CD4-positive, alpha-beta T cell (primary cell): ENCODE measurements at regions not wholly inside any gene's neighbourhood (a gene's known extent, or its start where the extent isn't known, plus 50 kb on each side); places are given as distances from the start of the nearest gene placed in this dataset.

Experiments used
- ATAC-seq: fragments of 200-7000 bp; cut with Tn5 transposase; one replicate; pipeline ENCODE4 v1.10.0; 2022; ENCODE audit warnings: mild to moderate bottlenecking; ENCODE audit not compliant: poor library complexity
- CTCF ChIA-PET: fragments of 350-600 bp; sonication (Branson Sonifier 250); formaldehyde crosslinking; loops from one replicate; lab custom pipeline; 2021; ENCODE audit warnings: antibody characterized with exemption, inconsistent platforms; lab: Charles Lee
- POLR2A ChIA-PET: fragments of 350-600 bp; sonication (Branson Sonifier 250); formaldehyde crosslinking; loops from one replicate; lab custom pipeline; 2021; ENCODE audit warnings: antibody characterized with exemption, inconsistent platforms; lab: Charles Lee
- DNase-seq, 14 experiments: peaks; one replicate each; pipeline ENCODE4 v3.0.0-alpha.2; 2013 to 2020; ENCODE audit warnings: mixed read lengths in 2 of 14
- H3K27ac ChIP-seq, 2 donors: one replicate each; pipeline versions ENCODE4 v1.5.1 to v1.7.0; 2013; ENCODE audit warnings: low read length in 2 of 2, low read depth in 1 of 2, mild to moderate bottlenecking in 1 of 2
- H3K27me3 ChIP-seq, 2 experiments: 1 replicate in 1 of 2; 2 replicates in 1 of 2; pipeline versions ENCODE4 v1.6.1 to v1.7.0; 2013; ENCODE audit warnings: low read length in 2 of 2, control low read depth in 1 of 2, mild to moderate bottlenecking in 1 of 2, moderate library complexity in 1 of 2; ENCODE audit not compliant: insufficient read depth in 2 of 2, control insufficient read depth in 1 of 2
- H3K36me3 ChIP-seq: one replicate; pipeline ENCODE4 v1.6.1; 2013; ENCODE audit warnings: low read length, control low read depth; ENCODE audit not compliant: insufficient read depth
- H3K4me1 ChIP-seq: one replicate; pipeline ENCODE4 v1.6.1; 2013; ENCODE audit warnings: low read length, control low read depth; ENCODE audit not compliant: insufficient read depth
- H3K4me3 ChIP-seq: one replicate; pipeline ENCODE4 v1.5.1; 2013; ENCODE audit warnings: mild to moderate bottlenecking, low read length, moderate library complexity
- H3K9me3 ChIP-seq, 2 experiments: 1 replicate in 1 of 2; 2 replicates in 1 of 2; pipeline versions ENCODE4 v1.6.1 to v1.7.0; 2013; ENCODE audit warnings: low read length in 2 of 2, mild to moderate bottlenecking in 2 of 2, control low read depth in 1 of 2, moderate library complexity in 1 of 2; ENCODE audit not compliant: control insufficient read depth in 1 of 2, insufficient read depth in 1 of 2
- H3K27ac Mint-ChIP-seq: one replicate; pipeline ENCODE4 v1.8.0; 2020; ENCODE audit warnings: mixed read lengths
- H3K27me3 Mint-ChIP-seq: one replicate; pipeline ENCODE4 v1.8.0; 2021; ENCODE audit warnings: mixed read lengths
- H3K36me3 Mint-ChIP-seq: one replicate; pipeline ENCODE4 v1.8.0; 2021; ENCODE audit warnings: low read depth, mixed read lengths
- H3K4me1 Mint-ChIP-seq: one replicate; pipeline ENCODE4 v1.8.0; 2021; ENCODE audit warnings: low read depth, mixed read lengths
- H3K4me3 Mint-ChIP-seq: one replicate; pipeline ENCODE4 v1.8.0; 2020; ENCODE audit warnings: mild to moderate bottlenecking, mixed read lengths
- H3K9me3 Mint-ChIP-seq: one replicate; pipeline ENCODE4 v1.8.0; 2020; ENCODE audit warnings: mixed read lengths
- CTCF ChIP-seq: fragments of 200-600 bp; IDR thresholded peaks from one replicate; pipeline ENCODE4 v1.8.0; 2022; ENCODE audit warnings: antibody characterized with exemption, mild to moderate bottlenecking
- intact Hi-C, 2 experiments: fragments of 100-400 bp; cut with DNase I in 1 of 2; cut with micrococcal nuclease in 1 of 2; formaldehyde crosslinking; loops; one replicate each; pipeline versions ENCODE4 v1.15.1 to v1.9.0; 2023 to 2025; cut with DNase I, micrococcal nuclease

- H3K27me3 Mint-ChIP-seq: no peaks in the 10 kb centered on the region
- Histone ChIP-seq H3K27ac (no peak overlapping the region), H3K4me3 (no peak overlapping the region), H3K4me1 (no peaks in the 10 kb centered on the region), H3K36me3 (no peaks in the 10 kb centered on the region), H3K27me3 (no peaks in the 10 kb centered on the region), H3K9me3 (no peaks in the 10 kb centered on the region)
- DNase-seq (no peak), ATAC-seq (no peak)
- H3K36me3 Mint-ChIP-seq: no peaks in the 10 kb centered on the region
- TF ChIP-seq CTCF: no peak
- H3K9me3 Mint-ChIP-seq: peaks cover 3% of the 10 kb centered on the region
- CTCF ChIA-PET: no interaction called here
- intact Hi-C loops: no loop called here
- no peak overlapping the region for H3K4me3 Mint-ChIP-seq
- H3K27ac Mint-ChIP-seq: no peak overlapping the region
- POLR2A ChIA-PET: no interaction called here
- H3K4me1 Mint-ChIP-seq: no peaks in the 10 kb centered on the region
Measured at GRCh38 chrY:8202837-8203236, 1134.4 kb upstream of the TSPY4 start.

- ATAC-seq (no peak), DNase-seq (no peak)
- no peak for TF ChIP-seq CTCF
- no peak overlapping the region for H3K27ac ChIP-seq
- ChIA-PET POLR2A (no interaction called here), CTCF (no interaction called here)
- no peaks in the 10 kb centered on the region for H3K27me3 Mint-ChIP-seq
- no peaks in the 10 kb centered on the region for H3K4me1 Mint-ChIP-seq
- no peak overlapping the region for H3K4me3 ChIP-seq
- no peaks in the 10 kb centered on the region for H3K36me3 ChIP-seq
- H3K36me3 Mint-ChIP-seq: no peaks in the 10 kb centered on the region
- H3K4me3 Mint-ChIP-seq: no peak overlapping the region
- H3K9me3 Mint-ChIP-seq: no peaks in the 10 kb centered on the region
- intact Hi-C loops: no loop called here
- H3K27ac Mint-ChIP-seq: no peak overlapping the region
- H3K27me3 ChIP-seq: no peaks in the 10 kb centered on the region
- no peaks in the 10 kb centered on the region for H3K4me1 ChIP-seq
- H3K9me3 ChIP-seq: no peaks in the 10 kb centered on the region
Measured at GRCh38 chrY:8241144-8241543, 1096.1 kb upstream of the TSPY4 start.

GRCh38 chrY:8273807-8274206 is 1063.5 kb upstream of the TSPY4 start:
- no peaks in the 10 kb centered on the region for H3K9me3 ChIP-seq
- H3K4me3 Mint-ChIP-seq: no peak overlapping the region
- H3K36me3 Mint-ChIP-seq: no peaks in the 10 kb centered on the region
- H3K4me3 ChIP-seq: no peak overlapping the region
- H3K36me3 ChIP-seq: no peaks in the 10 kb centered on the region
- no peak overlapping the region for H3K27ac ChIP-seq
- intact Hi-C loops: no loop called here
- CTCF ChIA-PET: no interaction called here
- no peaks in the 10 kb centered on the region for H3K4me1 Mint-ChIP-seq
- H3K27me3 Mint-ChIP-seq: no peaks in the 10 kb centered on the region
- POLR2A ChIA-PET: no interaction called here
- no peaks in the 10 kb centered on the region for H3K9me3 Mint-ChIP-seq
- H3K4me1 ChIP-seq: no peaks in the 10 kb centered on the region
- DNase-seq (no peak), ATAC-seq (no peak)
- no peak for TF ChIP-seq CTCF
- H3K27ac Mint-ChIP-seq: no peak overlapping the region
- H3K27me3 ChIP-seq: no peaks in the 10 kb centered on the region
